OCI-LY1 (cell line): ENCODE measurements at regions not wholly inside any gene's neighbourhood (a gene's known extent, or its start where the extent isn't known, plus 50 kb on each side); places are given as distances from the start of the nearest gene placed in this dataset.

Experiments
- EZH2 ChIP-seq: fragments of 200-600 bp; sonication (generic), shearing (Covaris generic); IDR thresholded peaks from 2 replicates; pipeline ENCODE4 v1.8.0; 2017; ENCODE audit warnings: borderline replicate concordance, mixed run types, mild to moderate bottlenecking, antibody characterized with exemption, low read length, moderate library complexity, mixed read lengths
- TF ChIP-seq, protein P1 (sequence below): fragments of 200-600 bp; sonication (generic), shearing (Covaris generic); IDR thresholded peaks from 2 replicates; pipeline ENCODE4 v1.5.1; 2017; ENCODE audit warnings: mild to moderate bottlenecking, antibody characterized with exemption, low read length, moderate library complexity, mixed read lengths

DNA sequence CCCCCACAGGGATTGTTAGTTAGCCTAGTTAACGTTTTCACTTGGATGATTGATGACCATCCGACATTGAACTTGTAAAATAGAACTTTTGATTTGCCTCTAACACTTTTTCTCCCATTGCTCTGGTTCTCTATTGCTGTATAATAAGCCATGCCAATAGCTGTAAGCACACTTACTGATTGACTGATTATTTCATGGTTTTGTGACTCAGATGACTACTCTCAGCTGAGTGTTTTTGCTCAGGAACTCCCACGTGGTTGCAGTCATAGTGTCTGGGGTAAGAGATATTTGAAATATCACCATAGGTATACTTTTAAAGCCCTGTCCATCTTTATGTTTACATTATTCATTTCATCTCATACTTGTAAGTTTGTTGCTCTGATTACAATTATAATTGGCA is 1285.5 kb downstream of the STIM2 start:
- TF ChIP-seq, protein P1, sequence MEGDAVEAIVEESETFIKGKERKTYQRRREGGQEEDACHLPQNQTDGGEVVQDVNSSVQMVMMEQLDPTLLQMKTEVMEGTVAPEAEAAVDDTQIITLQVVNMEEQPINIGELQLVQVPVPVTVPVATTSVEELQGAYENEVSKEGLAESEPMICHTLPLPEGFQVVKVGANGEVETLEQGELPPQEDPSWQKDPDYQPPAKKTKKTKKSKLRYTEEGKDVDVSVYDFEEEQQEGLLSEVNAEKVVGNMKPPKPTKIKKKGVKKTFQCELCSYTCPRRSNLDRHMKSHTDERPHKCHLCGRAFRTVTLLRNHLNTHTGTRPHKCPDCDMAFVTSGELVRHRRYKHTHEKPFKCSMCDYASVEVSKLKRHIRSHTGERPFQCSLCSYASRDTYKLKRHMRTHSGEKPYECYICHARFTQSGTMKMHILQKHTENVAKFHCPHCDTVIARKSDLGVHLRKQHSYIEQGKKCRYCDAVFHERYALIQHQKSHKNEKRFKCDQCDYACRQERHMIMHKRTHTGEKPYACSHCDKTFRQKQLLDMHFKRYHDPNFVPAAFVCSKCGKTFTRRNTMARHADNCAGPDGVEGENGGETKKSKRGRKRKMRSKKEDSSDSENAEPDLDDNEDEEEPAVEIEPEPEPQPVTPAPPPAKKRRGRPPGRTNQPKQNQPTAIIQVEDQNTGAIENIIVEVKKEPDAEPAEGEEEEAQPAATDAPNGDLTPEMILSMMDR: no peak
- TF ChIP-seq EZH2: no peak
